Activated CD4-positive, alpha-beta T cell treated with anti-CD3 and anti-CD28 coated beads, Interleukin-2, amount 10 ng/mL, durations not matched to agents 24 days and 14 days (primary cell): ENCODE measurements at regions not wholly inside any gene's neighbourhood (a gene's known extent, or its start where the extent isn't known, plus 50 kb on each side); places are given as distances from the start of the nearest gene placed in this dataset.

Experiments used
- DNase-seq: peaks from one replicate; pipeline ENCODE4 v3.0.0; 2022
- H3K27ac Mint-ChIP-seq: one replicate; pipeline ENCODE4 v1.8.0; 2022; ENCODE audit warnings: mild to moderate bottlenecking, mixed read lengths
- H3K27me3 Mint-ChIP-seq: one replicate; pipeline ENCODE4 v1.8.0; 2022; ENCODE audit warnings: mixed read lengths
- H3K36me3 Mint-ChIP-seq: one replicate; pipeline ENCODE4 v1.8.0; 2022; ENCODE audit warnings: low read depth, mild to moderate bottlenecking, mixed read lengths
- H3K4me1 Mint-ChIP-seq: one replicate; pipeline ENCODE4 v1.8.0; 2021; ENCODE audit warnings: mixed read lengths
- H3K4me3 Mint-ChIP-seq: one replicate; pipeline ENCODE4 v1.8.0; 2022; ENCODE audit warnings: mild to moderate bottlenecking, moderate library complexity, mixed read lengths
- H3K9me3 Mint-ChIP-seq: one replicate; pipeline ENCODE4 v1.8.0; 2021; ENCODE audit warnings: mixed read lengths
- intact Hi-C: fragments of 100-400 bp; cut with micrococcal nuclease; formaldehyde crosslinking; loops from one replicate; pipeline ENCODE4 v1.15.1; 2023

- intact Hi-C loops, result no loop called here
- DNase-seq, result no peak
- Mint-ChIP-seq H3K36me3 (peaks cover 16% of the 10 kb centered on the region), H3K27me3 (no peaks in the 10 kb centered on the region), H3K4me3 (no peak overlapping the region), H3K27ac (peak overlapping the region; percentile 79), H3K9me3 (peaks cover 7% of the 10 kb centered on the region), H3K4me1 (peaks cover 86% of the 10 kb centered on the region)
Observed at GRCh38 chr1:234975941-234976860, 152.4 kb downstream of the TOMM20 start.

- Mint-ChIP-seq H3K9me3 (peaks cover 7% of the 10 kb centered on the region), H3K27me3 (no peaks in the 10 kb centered on the region), H3K27ac (peak overlapping the region; percentile 79), H3K4me3 (peak overlapping the region; percentile 52), H3K36me3 (peaks cover 16% of the 10 kb centered on the region), H3K4me1 (peaks cover 86% of the 10 kb centered on the region)
- no peak for DNase-seq
- intact Hi-C loops, result no loop called here
Observed at GRCh38 chr1:234975122-234975940, 153.3 kb downstream of the TOMM20 start.

GRCh38 chr1:234973426-234974250 lies 155.0 kb downstream of the TOMM20 start:
- Mint-ChIP-seq H3K27me3 (no peaks in the 10 kb centered on the region), H3K36me3 (peaks cover 16% of the 10 kb centered on the region), H3K9me3 (peaks cover 7% of the 10 kb centered on the region), H3K27ac (peak overlapping the region; percentile 79), H3K4me3 (no peak overlapping the region), H3K4me1 (peaks cover 80% of the 10 kb centered on the region)
- DNase-seq, result no peak
- intact Hi-C loops, result no loop called here

- Mint-ChIP-seq H3K9me3 (peaks cover 7% of the 10 kb centered on the region), H3K4me1 (peaks cover 74% of the 10 kb centered on the region), H3K36me3 (peaks cover 16% of the 10 kb centered on the region), H3K27ac (peak overlapping the region; percentile 79), H3K27me3 (no peaks in the 10 kb centered on the region), H3K4me3 (peak overlapping the region; percentile 17)
- DNase-seq, result peak; percentile 70
- intact Hi-C loops, result no loop called here
Observed at GRCh38 chr1:234972411-234973191, 156.0 kb downstream of the TOMM20 start.

- DNase-seq, result peak; percentile 72
- H3K9me3 Mint-ChIP-seq, result peaks cover 7% of the 10 kb centered on the region
- peak overlapping the region; percentile 17 for H3K4me3 Mint-ChIP-seq
- peaks cover 66% of the 10 kb centered on the region for H3K4me1 Mint-ChIP-seq
- no peaks in the 10 kb centered on the region for H3K27me3 Mint-ChIP-seq
- H3K27ac Mint-ChIP-seq, result peak overlapping the region; percentile 79
- peaks cover 13% of the 10 kb centered on the region for H3K36me3 Mint-ChIP-seq
- intact Hi-C loops, result loop anchor here (1.0 to 2.0 kb wide), 2 partner anchors 8 to 39 kb away; no protein-coding TSS in a partner anchor
Observed at GRCh38 chr1:234971586-234972297, 156.9 kb downstream of the TOMM20 start.

- DNase-seq, result peak; percentile 77
- Mint-ChIP-seq H3K27me3 (no peaks in the 10 kb centered on the region), H3K4me3 (peak overlapping the region; percentile 63), H3K4me1 (peaks cover 62% of the 10 kb centered on the region), H3K9me3 (peaks cover 7% of the 10 kb centered on the region), H3K27ac (peak overlapping the region; percentile 79), H3K36me3 (peaks cover 12% of the 10 kb centered on the region)
- intact Hi-C loops, result loop anchor here (1.0 to 2.0 kb wide), 3 partner anchors 7 to 40 kb away; no protein-coding TSS in a partner anchor
Observed at GRCh38 chr1:234970731-234971476, 157.7 kb downstream of the TOMM20 start.

GRCh38 chr1:234970401-234970730 lies 158.3 kb downstream of the TOMM20 start:
- H3K36me3 Mint-ChIP-seq, result peaks cover 8% of the 10 kb centered on the region
- H3K9me3 Mint-ChIP-seq, result peaks cover 3% of the 10 kb centered on the region
- peak; percentile 61 for DNase-seq
- peak overlapping the region; percentile 63 for H3K4me3 Mint-ChIP-seq
- peaks cover 59% of the 10 kb centered on the region for H3K4me1 Mint-ChIP-seq
- H3K27me3 Mint-ChIP-seq, result no peaks in the 10 kb centered on the region
- H3K27ac Mint-ChIP-seq, result peak overlapping the region; percentile 79
- intact Hi-C loops, result loop anchor here (1.0 to 2.0 kb wide), 2 partner anchors 8 to 40 kb away; no protein-coding TSS in a partner anchor

GRCh38 chr1:234969581-234970400 lies 158.8 kb downstream of the TOMM20 start:
- H3K4me3 Mint-ChIP-seq, result no peak overlapping the region
- H3K9me3 Mint-ChIP-seq, result no peaks in the 10 kb centered on the region
- H3K27me3 Mint-ChIP-seq, result no peaks in the 10 kb centered on the region
- peaks cover 59% of the 10 kb centered on the region for H3K4me1 Mint-ChIP-seq
- peak overlapping the region; percentile 79 for H3K27ac Mint-ChIP-seq
- peaks cover 6% of the 10 kb centered on the region for H3K36me3 Mint-ChIP-seq
- DNase-seq, result peak; percentile 68
- intact Hi-C loops, result loop anchor here (1.0 to 2.0 kb wide), 2 partner anchors 9 to 41 kb away; no protein-coding TSS in a partner anchor

- Mint-ChIP-seq H3K27ac (peak overlapping the region; percentile 79), H3K27me3 (no peaks in the 10 kb centered on the region), H3K36me3 (peaks cover 4% of the 10 kb centered on the region), H3K4me3 (no peak overlapping the region), H3K4me1 (peaks cover 59% of the 10 kb centered on the region), H3K9me3 (no peaks in the 10 kb centered on the region)
- peak; percentile 59 for DNase-seq
- intact Hi-C loops, result no loop called here
Observed at GRCh38 chr1:234969011-234969441, 159.6 kb downstream of the TOMM20 start.

GRCh38 chr1:234968451-234968850 lies 160.2 kb downstream of the TOMM20 start:
- no peaks in the 10 kb centered on the region for H3K27me3 Mint-ChIP-seq
- no peak overlapping the region for H3K4me3 Mint-ChIP-seq
- peaks cover 62% of the 10 kb centered on the region for H3K4me1 Mint-ChIP-seq
- DNase-seq, result no peak
- intact Hi-C loops, result no loop called here
- H3K36me3 Mint-ChIP-seq, result peaks cover 6% of the 10 kb centered on the region
- peak overlapping the region; percentile 79 for H3K27ac Mint-ChIP-seq
- no peaks in the 10 kb centered on the region for H3K9me3 Mint-ChIP-seq

GRCh38 chr1:234967121-234967520 lies 161.5 kb downstream of the TOMM20 start:
- H3K36me3 Mint-ChIP-seq, result peaks cover 7% of the 10 kb centered on the region
- no peak for DNase-seq
- no peak overlapping the region for H3K4me3 Mint-ChIP-seq
- peaks cover 67% of the 10 kb centered on the region for H3K4me1 Mint-ChIP-seq
- no peaks in the 10 kb centered on the region for H3K9me3 Mint-ChIP-seq
- H3K27ac Mint-ChIP-seq, result no peak overlapping the region
- no peaks in the 10 kb centered on the region for H3K27me3 Mint-ChIP-seq
- intact Hi-C loops, result no loop called here
